CD14-positive monocyte (primary cell): ENCODE measurements at regions not wholly inside any gene's neighbourhood (a gene's known extent, or its start where the extent isn't known, plus 50 kb on each side); places are given as distances from the start of the nearest gene placed in this dataset.

Experiments used
- DNase-seq, 3 donors: peaks; one replicate each; pipeline ENCODE4 v3.0.0-alpha.2; 2011 to 2022
- H2AFZ ChIP-seq: 2 replicates; pipeline ENCODE4 v1.6.0; 2012; ENCODE audit warnings: mild to moderate bottlenecking, low read depth, low read length, inconsistent platforms; ENCODE audit not compliant: insufficient read depth, poor library complexity, severe bottlenecking
- H3K27ac ChIP-seq, 2 donors: 1 replicate in 1 of 2; 2 replicates in 1 of 2; pipeline ENCODE4 v1.5.1; 2012 to 2013; ENCODE audit warnings: low read length in 2 of 2, control low read depth in 1 of 2, inconsistent platforms in 1 of 2, low read depth in 1 of 2, mild to moderate bottlenecking in 1 of 2
- H3K27me3 ChIP-seq, 2 donors: one replicate each; pipeline versions ENCODE4 v1.6.0 to v1.6.1; 2011 to 2013; ENCODE audit warnings: low read length in 2 of 2; ENCODE audit not compliant: control insufficient read depth in 2 of 2, insufficient read depth in 2 of 2
- H3K36me3 ChIP-seq, 2 donors: replicated peaks in 1 of 2; 1 replicate in 1 of 2; 2 replicates in 1 of 2; pipeline versions ENCODE4 v1.5.1 to v1.6.1; 2012 to 2013; ENCODE audit warnings: low read length in 2 of 2, control low read depth in 1 of 2, inconsistent platforms in 1 of 2, mild to moderate bottlenecking in 1 of 2; ENCODE audit not compliant: insufficient read depth in 2 of 2, control insufficient read depth in 1 of 2
- H3K4me1 ChIP-seq, 2 donors: 1 replicate in 1 of 2; 2 replicates in 1 of 2; pipeline versions ENCODE4 v1.5.1 to v1.6.1; 2012 to 2013; ENCODE audit warnings: low read length in 2 of 2, control low read depth in 1 of 2, inconsistent platforms in 1 of 2, mild to moderate bottlenecking in 1 of 2, moderate library complexity in 1 of 2; ENCODE audit not compliant: insufficient read depth in 2 of 2, control insufficient read depth in 1 of 2
- H3K4me2 ChIP-seq: replicated peaks from 2 replicates; pipeline ENCODE3; 2012; ENCODE audit warnings: low read length, moderate library complexity, mild to moderate bottlenecking; ENCODE audit not compliant: poor library complexity, severe bottlenecking; ENCODE audit errors: extremely low read depth
- H3K4me3 ChIP-seq, 3 experiments: fragments of 200-600 bp in 1 of 3; sonication (generic) in 1 of 3; replicated peaks in 1 of 3; 1 replicate in 2 of 3; 2 replicates in 1 of 3; pipeline ENCODE4 v1.5.1; 2011 to 2013; ENCODE audit warnings: low read length in 3 of 3, mild to moderate bottlenecking in 3 of 3, control low read depth in 2 of 3, low read depth in 2 of 3, inconsistent platforms in 1 of 3, moderate library complexity in 1 of 3
- H3K79me2 ChIP-seq: 2 replicates; pipeline ENCODE4 v1.6.0; 2012; ENCODE audit warnings: mild to moderate bottlenecking, control low read depth, inconsistent platforms, low read length, moderate library complexity; ENCODE audit not compliant: insufficient read depth
- H3K9ac ChIP-seq: 2 replicates; pipeline ENCODE4 v1.6.0; 2017; ENCODE audit warnings: low read length, mild to moderate bottlenecking; ENCODE audit not compliant: insufficient read depth, poor library complexity, severe bottlenecking
- H3K9me3 ChIP-seq, 2 donors: replicated peaks in 1 of 2; 1 replicate in 1 of 2; 2 replicates in 1 of 2; pipeline versions ENCODE4 v1.5.1 to v1.6.1; 2012 to 2013; ENCODE audit warnings: low read length in 2 of 2, control low read depth in 1 of 2; ENCODE audit not compliant: control insufficient read depth in 1 of 2, insufficient read depth in 1 of 2
- H4K20me1 ChIP-seq: 2 replicates; pipeline ENCODE4 v1.6.0; 2012; ENCODE audit warnings: mild to moderate bottlenecking, low read length, control low read depth, moderate library complexity; ENCODE audit not compliant: insufficient read depth
- H3K27ac Mint-ChIP-seq, 7 donors: one replicate each; pipeline ENCODE4 v1.8.0; 2020; ENCODE audit warnings: mild to moderate bottlenecking in 7 of 7, mixed read lengths in 7 of 7, moderate library complexity in 6 of 7, inconsistent platforms in 2 of 7
- H3K27me3 Mint-ChIP-seq, 3 donors: one replicate each; pipeline ENCODE4 v1.8.0; 2021 to 2022; ENCODE audit warnings: low read depth in 3 of 3, mild to moderate bottlenecking in 3 of 3, mixed read lengths in 3 of 3, moderate library complexity in 3 of 3, inconsistent platforms in 1 of 3
- H3K36me3 Mint-ChIP-seq, 2 donors: one replicate each; pipeline ENCODE4 v1.8.0; 2020; ENCODE audit warnings: mixed read lengths in 2 of 2, inconsistent platforms in 1 of 2, mild to moderate bottlenecking in 1 of 2
- H3K4me1 Mint-ChIP-seq: one replicate; pipeline ENCODE4 v1.8.0; 2020; ENCODE audit warnings: mild to moderate bottlenecking, mixed read lengths
- H3K4me3 Mint-ChIP-seq, 2 donors: one replicate each; pipeline ENCODE4 v1.8.0; 2020; ENCODE audit warnings: mild to moderate bottlenecking in 2 of 2, mixed read lengths in 2 of 2, moderate library complexity in 1 of 2
- H3K9me3 Mint-ChIP-seq, 7 donors: one replicate each; pipeline ENCODE4 v1.8.0; 2020 to 2022; ENCODE audit warnings: mixed read lengths in 7 of 7, mild to moderate bottlenecking in 6 of 7, moderate library complexity in 6 of 7, inconsistent platforms in 2 of 7
- WGBS: methylation state at CpG from one replicate; pipeline ENCODE4 v1.1.5; 2013; ENCODE audit warnings: missing lambda C conversion rate; ENCODE audit not compliant: insufficient coverage; 5-methylcytosine and 5-hydroxymethylcytosine counted together
- intact Hi-C, 2 donors: fragments of 100-400 bp; cut with micrococcal nuclease; formaldehyde crosslinking; loops; one replicate each; pipeline versions ENCODE4 v1.15.0 to v1.15.1; 2023
- TF ChIP-seq, protein P1 (sequence below): fragments of 200-600 bp; IDR thresholded peaks from one replicate; pipeline ENCODE4 v1.8.0; 2022; ENCODE audit warnings: antibody characterized with exemption, mild to moderate bottlenecking

DNA sequence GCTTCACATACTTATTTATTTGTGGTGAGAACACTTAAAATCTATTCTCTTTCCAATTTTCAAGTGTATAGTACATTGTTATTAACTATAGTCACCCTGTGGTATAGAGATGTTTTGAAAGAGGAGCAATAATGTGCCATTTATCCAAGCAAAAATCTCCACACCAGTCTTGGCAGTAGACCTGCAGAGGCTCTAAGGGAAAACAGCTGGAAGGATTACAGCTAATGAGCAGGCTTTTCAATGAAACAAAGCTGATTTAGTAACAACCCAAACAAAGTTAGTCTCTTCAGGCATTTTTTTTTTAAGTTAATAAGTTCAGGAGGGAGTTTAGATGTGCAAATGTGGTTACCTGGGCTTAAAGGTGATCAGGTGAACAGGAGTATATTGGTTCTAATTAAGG is 101.9 kb downstream of the EVX1 start:
- Histone ChIP-seq H3K79me2 (no peaks in the 10 kb centered on the region), H3K9me3 (no peaks in the 10 kb centered on the region), H3K9ac (no peak overlapping the region), H3K4me3 (no peak overlapping the region), H2AFZ (no peak overlapping the region), H3K27me3 (no peaks in the 10 kb centered on the region), H3K4me1 (peaks cover 36% of the 10 kb centered on the region in 2 donors), H3K36me3 (no peaks in the 10 kb centered on the region), H3K4me2 (no peak overlapping the region), H4K20me1 (no peaks in the 10 kb centered on the region), H3K27ac (no peak overlapping the region)
- TF ChIP-seq, protein P1, sequence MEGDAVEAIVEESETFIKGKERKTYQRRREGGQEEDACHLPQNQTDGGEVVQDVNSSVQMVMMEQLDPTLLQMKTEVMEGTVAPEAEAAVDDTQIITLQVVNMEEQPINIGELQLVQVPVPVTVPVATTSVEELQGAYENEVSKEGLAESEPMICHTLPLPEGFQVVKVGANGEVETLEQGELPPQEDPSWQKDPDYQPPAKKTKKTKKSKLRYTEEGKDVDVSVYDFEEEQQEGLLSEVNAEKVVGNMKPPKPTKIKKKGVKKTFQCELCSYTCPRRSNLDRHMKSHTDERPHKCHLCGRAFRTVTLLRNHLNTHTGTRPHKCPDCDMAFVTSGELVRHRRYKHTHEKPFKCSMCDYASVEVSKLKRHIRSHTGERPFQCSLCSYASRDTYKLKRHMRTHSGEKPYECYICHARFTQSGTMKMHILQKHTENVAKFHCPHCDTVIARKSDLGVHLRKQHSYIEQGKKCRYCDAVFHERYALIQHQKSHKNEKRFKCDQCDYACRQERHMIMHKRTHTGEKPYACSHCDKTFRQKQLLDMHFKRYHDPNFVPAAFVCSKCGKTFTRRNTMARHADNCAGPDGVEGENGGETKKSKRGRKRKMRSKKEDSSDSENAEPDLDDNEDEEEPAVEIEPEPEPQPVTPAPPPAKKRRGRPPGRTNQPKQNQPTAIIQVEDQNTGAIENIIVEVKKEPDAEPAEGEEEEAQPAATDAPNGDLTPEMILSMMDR = no peak
- no peak for DNase-seq
- no peak overlapping the region for H3K27ac Mint-ChIP-seq
- H3K4me3 Mint-ChIP-seq = no peak overlapping the region
- H3K36me3 Mint-ChIP-seq = no peaks in the 10 kb centered on the region
- peaks cover 29% of the 10 kb centered on the region for H3K4me1 Mint-ChIP-seq
- peaks cover 0 to 5% (median 0%) of the 10 kb centered on the region in 7 donors for H3K9me3 Mint-ChIP-seq
- H3K27me3 Mint-ChIP-seq = peaks cover 0 to 4% (median 3%) of the 10 kb centered on the region in 3 donors
- intact Hi-C loops = no loop called here

DNA sequence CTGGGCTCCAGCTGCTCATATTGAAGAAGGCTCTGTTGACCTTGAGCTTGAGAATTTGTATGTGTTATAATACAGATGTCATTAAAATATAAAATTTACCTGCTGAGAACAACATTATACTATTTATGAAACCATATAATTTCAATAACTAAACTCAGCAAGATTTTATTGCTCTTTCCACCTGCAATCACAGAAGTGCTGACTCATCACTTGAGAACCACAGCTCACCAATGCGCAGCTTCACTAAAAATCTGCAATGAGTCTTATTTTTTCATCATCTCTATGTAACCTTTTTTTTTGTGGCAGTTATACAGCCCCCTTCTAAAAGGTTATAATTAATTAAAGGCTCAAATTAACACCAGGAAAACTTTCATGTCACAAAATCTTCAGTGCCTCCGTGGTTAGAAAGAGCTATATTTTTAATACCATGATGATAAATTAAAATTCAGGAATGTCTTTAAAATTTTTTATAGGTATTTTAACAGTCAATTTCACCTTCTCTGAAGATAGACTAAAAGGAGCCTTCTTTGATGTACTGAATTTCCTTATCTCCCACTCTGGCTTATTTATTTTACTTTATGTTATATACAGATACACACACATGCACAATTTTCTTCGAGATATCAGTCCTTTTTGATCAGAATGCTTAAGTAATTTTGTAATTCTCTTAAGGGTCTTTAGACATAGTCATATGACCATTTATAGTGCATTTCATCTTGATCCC is 102.7 kb downstream of the EVX1 start:
- Mint-ChIP-seq H3K4me1 (peaks cover 21% of the 10 kb centered on the region), H3K36me3 (no peaks in the 10 kb centered on the region), H3K9me3 (peaks cover 0 to 5% (median 0%) of the 10 kb centered on the region in 7 donors), H3K27me3 (peaks cover 2 to 6% (median 4%) of the 10 kb centered on the region in 3 donors), H3K4me3 (no peak overlapping the region), H3K27ac (no peak overlapping the region)
- WGBS = no CpG with 5 or more reads among the region's 3 CpGs
- intact Hi-C loops = no loop called here
- Histone ChIP-seq H3K9ac (no peak overlapping the region), H3K27me3 (no peaks in the 10 kb centered on the region), H3K9me3 (no peaks in the 10 kb centered on the region), H3K4me2 (no peak overlapping the region), H2AFZ (no peak overlapping the region), H4K20me1 (no peaks in the 10 kb centered on the region), H3K4me3 (no peak overlapping the region), H3K4me1 (peaks cover 28% of the 10 kb centered on the region in 2 donors), H3K27ac (no peak overlapping the region), H3K36me3 (no peaks in the 10 kb centered on the region), H3K79me2 (no peaks in the 10 kb centered on the region)
- TF ChIP-seq, protein P1 = no peak
- DNase-seq = no peak
